SK-N-SH treated with all-trans-retinoic acid at 6 μM for 48 hours (cell line): ENCODE measurements at regions not wholly inside any gene's neighbourhood (a gene's known extent, or its start where the extent isn't known, plus 50 kb on each side); places are given as distances from the start of the nearest gene placed in this dataset.

Experiments
- ARNTL ChIP-seq: fragments of 450-650 bp; formaldehyde crosslinking; IDR thresholded peaks from 2 replicates; pipeline ENCODE4 v1.5.0; 2020; ENCODE audit warnings: low read depth, mild to moderate bottlenecking, moderate library complexity, borderline replicate concordance
- CREB5 ChIP-seq: fragments of 250-450 bp; sonication (Bioruptor Pico); IDR thresholded peaks from 2 replicates; pipeline ENCODE4 v1.5.1; 2020; ENCODE audit warnings: low read depth, mild to moderate bottlenecking, moderate library complexity
- CSDC2 ChIP-seq: fragments of 250-450 bp; sonication (Bioruptor Pico); IDR thresholded peaks from 2 replicates; pipeline ENCODE4 v1.5.0; 2020; ENCODE audit warnings: mild to moderate bottlenecking, moderate library complexity
- ESRRG ChIP-seq: fragments of 250-450 bp; sonication (Bioruptor Pico); IDR thresholded peaks from 2 replicates; pipeline ENCODE4 v1.6.1; 2021; ENCODE audit warnings: mild to moderate bottlenecking
- PATZ1 ChIP-seq: fragments of 250-450 bp; sonication (Bioruptor Pico); IDR thresholded peaks from 2 replicates; pipeline ENCODE4 v1.8.0; 2020; ENCODE audit warnings: mild to moderate bottlenecking, moderate library complexity, borderline replicate concordance
- POU6F1 ChIP-seq: fragments of 250-450 bp; sonication (Bioruptor Pico); IDR thresholded peaks from 2 replicates; pipeline ENCODE4 v1.8.0; 2021; ENCODE audit warnings: low read depth, mild to moderate bottlenecking, moderate library complexity, borderline replicate concordance
- RARB ChIP-seq: fragments of 250-450 bp; sonication (Bioruptor Pico); IDR thresholded peaks from 2 replicates; pipeline ENCODE4 v1.8.0; 2021; ENCODE audit warnings: mild to moderate bottlenecking, moderate library complexity
- SNAI2 ChIP-seq: fragments of 250-450 bp; sonication (Bioruptor Pico); IDR thresholded peaks from 2 replicates; pipeline ENCODE4 v1.5.0; 2020; ENCODE audit warnings: mild to moderate bottlenecking, moderate library complexity
- TOX ChIP-seq: fragments of 250-450 bp; sonication (Bioruptor Pico); IDR thresholded peaks from 2 replicates; pipeline ENCODE4 v1.8.0; 2021; ENCODE audit warnings: mild to moderate bottlenecking, moderate library complexity, borderline replicate concordance
- ZC3H10 ChIP-seq: fragments of 250-450 bp; sonication (Bioruptor Pico); IDR thresholded peaks from 2 replicates; pipeline ENCODE4 v1.5.1; 2021; ENCODE audit warnings: mild to moderate bottlenecking, moderate library complexity
- ZFP3 ChIP-seq: fragments of 250-450 bp; sonication (Bioruptor Pico); IDR thresholded peaks from 2 replicates; pipeline ENCODE4 v1.5.0; 2020; ENCODE audit warnings: mild to moderate bottlenecking, moderate library complexity
- ZFP30 ChIP-seq: fragments of 450-650 bp; formaldehyde crosslinking; IDR thresholded peaks from 2 replicates; pipeline ENCODE4 v1.5.0; 2022; ENCODE audit warnings: mild to moderate bottlenecking, moderate library complexity
- ZNF565 ChIP-seq: fragments of 450-650 bp; formaldehyde crosslinking; conservative IDR thresholded peaks from 2 replicates; pipeline ENCODE4 v1.5.0; 2020; ENCODE audit warnings: low read depth, mild to moderate bottlenecking, moderate library complexity

- TF ChIP-seq CREB5 (CRISPR knock-in tag), result no peak
- TF ChIP-seq ZNF565 (CRISPR knock-in tag), result no peak
- TF ChIP-seq RARB, result no peak
- no peak for TF ChIP-seq CSDC2 (CRISPR knock-in tag)
- TF ChIP-seq TOX (CRISPR knock-in tag), result no peak
- no peak for TF ChIP-seq PATZ1
- TF ChIP-seq ZC3H10, result no peak
- no peak for TF ChIP-seq ZFP30 (CRISPR knock-in tag)
- no peak for TF ChIP-seq SNAI2
- no peak for TF ChIP-seq POU6F1 (CRISPR knock-in tag)
- TF ChIP-seq ARNTL (CRISPR knock-in tag), result no peak
- no peak for TF ChIP-seq ESRRG (CRISPR knock-in tag)
- TF ChIP-seq ZFP3 (CRISPR knock-in tag), result no peak
Measured at GRCh38 chr6:149201068-149201655, 116.3 kb upstream of the TAB2 start.
